K562 (cell line): ENCODE measurements at regions not wholly inside any gene's neighbourhood (a gene's known extent, or its start where the extent isn't known, plus 50 kb on each side); places are given as distances from the start of the nearest gene placed in this dataset.

Source experiments
- TF ChIP-seq, protein P1 (sequence below), 2 experiments: fragments of 450-650 bp in 1 of 2; sonication (generic) in 1 of 2; formaldehyde crosslinking in 1 of 2; IDR thresholded peaks; 2 replicates each; pipeline versions ENCODE4 v1.7.1 to v1.9.0; 2016 to 2022; ENCODE audit warnings: inconsistent platforms in 1 of 2, mild to moderate bottlenecking in 1 of 2, missing genetic modification reagents in 1 of 2

- TF ChIP-seq, protein P1, sequence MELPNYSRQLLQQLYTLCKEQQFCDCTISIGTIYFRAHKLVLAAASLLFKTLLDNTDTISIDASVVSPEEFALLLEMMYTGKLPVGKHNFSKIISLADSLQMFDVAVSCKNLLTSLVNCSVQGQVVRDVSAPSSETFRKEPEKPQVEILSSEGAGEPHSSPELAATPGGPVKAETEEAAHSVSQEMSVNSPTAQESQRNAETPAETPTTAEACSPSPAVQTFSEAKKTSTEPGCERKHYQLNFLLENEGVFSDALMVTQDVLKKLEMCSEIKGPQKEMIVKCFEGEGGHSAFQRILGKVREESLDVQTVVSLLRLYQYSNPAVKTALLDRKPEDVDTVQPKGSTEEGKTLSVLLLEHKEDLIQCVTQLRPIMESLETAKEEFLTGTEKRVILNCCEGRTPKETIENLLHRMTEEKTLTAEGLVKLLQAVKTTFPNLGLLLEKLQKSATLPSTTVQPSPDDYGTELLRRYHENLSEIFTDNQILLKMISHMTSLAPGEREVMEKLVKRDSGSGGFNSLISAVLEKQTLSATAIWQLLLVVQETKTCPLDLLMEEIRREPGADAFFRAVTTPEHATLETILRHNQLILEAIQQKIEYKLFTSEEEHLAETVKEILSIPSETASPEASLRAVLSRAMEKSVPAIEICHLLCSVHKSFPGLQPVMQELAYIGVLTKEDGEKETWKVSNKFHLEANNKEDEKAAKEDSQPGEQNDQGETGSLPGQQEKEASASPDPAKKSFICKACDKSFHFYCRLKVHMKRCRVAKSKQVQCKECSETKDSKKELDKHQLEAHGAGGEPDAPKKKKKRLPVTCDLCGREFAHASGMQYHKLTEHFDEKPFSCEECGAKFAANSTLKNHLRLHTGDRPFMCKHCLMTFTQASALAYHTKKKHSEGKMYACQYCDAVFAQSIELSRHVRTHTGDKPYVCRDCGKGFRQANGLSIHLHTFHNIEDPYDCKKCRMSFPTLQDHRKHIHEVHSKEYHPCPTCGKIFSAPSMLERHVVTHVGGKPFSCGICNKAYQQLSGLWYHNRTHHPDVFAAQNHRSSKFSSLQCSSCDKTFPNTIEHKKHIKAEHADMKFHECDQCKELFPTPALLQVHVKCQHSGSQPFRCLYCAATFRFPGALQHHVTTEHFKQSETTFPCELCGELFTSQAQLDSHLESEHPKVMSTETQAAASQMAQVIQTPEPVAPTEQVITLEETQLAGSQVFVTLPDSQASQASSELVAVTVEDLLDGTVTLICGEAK (IDR thresholded peaks at IDR 0.05), result no peak
- TF ChIP-seq, protein P1 (CRISPR knock-in tag; IDR thresholded peaks at IDR 0.05), result no peak
These were observed 609.0 kb downstream of the TBC1D22A start (continued) for GRCh38 chr22:47371263-47372090.
